Osteocyte (in vitro differentiated cells): ENCODE measurements at regions not wholly inside any gene's neighbourhood (a gene's known extent, or its start where the extent isn't known, plus 50 kb on each side); places are given as distances from the start of the nearest gene placed in this dataset.
A peak's percentile ranks its signal among the peaks of the same experiment; 100 is the strongest.

Source experiments
- DNase-seq: peaks from one replicate; pipeline ENCODE4 v3.0.0; 2021; ENCODE audit warnings: mixed read lengths; ENCODE audit not compliant: unreplicated experiment; ENCODE audit errors: extremely low spot score
- H3K27ac Mint-ChIP-seq: one replicate; pipeline ENCODE4 v1.8.0; 2021; ENCODE audit warnings: mild to moderate bottlenecking, mixed read lengths; ENCODE audit not compliant: unreplicated experiment
- H3K27me3 Mint-ChIP-seq: one replicate; pipeline ENCODE4 v1.8.0; 2021; ENCODE audit warnings: mixed read lengths; ENCODE audit not compliant: unreplicated experiment
- H3K36me3 Mint-ChIP-seq: one replicate; pipeline ENCODE4 v1.8.0; 2021; ENCODE audit warnings: mixed read lengths; ENCODE audit not compliant: unreplicated experiment
- H3K4me1 Mint-ChIP-seq: one replicate; pipeline ENCODE4 v1.8.0; 2021; ENCODE audit warnings: mixed read lengths; ENCODE audit not compliant: unreplicated experiment
- H3K4me3 Mint-ChIP-seq: one replicate; pipeline ENCODE4 v1.8.0; 2021; ENCODE audit warnings: mild to moderate bottlenecking, moderate library complexity, mixed read lengths; ENCODE audit not compliant: unreplicated experiment
- H3K9me3 Mint-ChIP-seq: one replicate; pipeline ENCODE4 v1.8.0; 2021; ENCODE audit warnings: mixed read lengths; ENCODE audit not compliant: unreplicated experiment
- TF ChIP-seq, protein P1 (sequence below): fragments of 200-600 bp; sonication (generic); IDR thresholded peaks from 2 replicates; pipeline ENCODE4 v1.5.0; 2021; ENCODE audit warnings: antibody characterized with exemption, mild to moderate bottlenecking, moderate library complexity

DNA sequence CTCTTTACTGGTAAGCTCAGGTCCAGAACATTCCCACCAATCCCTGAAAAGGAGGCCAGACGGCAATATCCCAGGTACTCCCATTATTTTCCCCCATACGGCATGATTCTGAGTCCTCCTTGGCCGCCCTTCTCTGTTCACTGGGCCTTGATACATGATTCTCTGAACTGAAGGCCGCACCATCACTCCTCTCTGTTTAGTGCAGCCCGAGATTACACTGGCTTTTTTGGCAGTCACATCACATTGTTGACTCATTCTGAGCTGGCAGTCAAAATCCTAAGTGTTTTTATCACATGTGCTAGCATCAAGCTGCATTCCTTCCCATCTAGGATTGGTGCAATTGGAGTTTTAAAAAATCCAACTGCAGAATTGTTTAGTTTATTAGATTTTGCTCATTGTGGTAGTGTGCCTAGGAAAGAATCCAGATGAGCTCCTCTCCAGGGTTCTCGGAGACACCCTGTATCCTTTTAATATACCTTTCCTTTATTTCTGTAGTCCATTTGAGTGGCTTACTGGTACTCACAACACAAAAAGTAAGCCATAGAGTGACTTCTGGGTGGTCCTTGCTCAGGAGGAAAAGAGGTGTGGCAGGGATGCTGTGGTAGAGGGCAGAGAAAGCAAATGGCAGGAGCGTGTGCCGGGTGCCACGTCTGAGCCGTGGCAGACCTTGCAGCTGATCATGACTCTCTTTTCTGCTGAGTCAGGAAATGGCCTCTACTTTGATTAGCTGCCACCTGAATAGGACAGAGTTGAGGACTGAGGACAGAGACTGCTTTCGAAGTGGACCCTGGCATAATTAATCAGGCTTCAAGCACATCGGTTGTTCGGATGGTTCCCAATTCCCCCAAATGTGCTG is 121.1 kb upstream of the IL12B start:
- peaks cover 8% of the 10 kb centered on the region for H3K4me1 Mint-ChIP-seq
- DNase-seq, result no peak
- TF ChIP-seq, protein P1, sequence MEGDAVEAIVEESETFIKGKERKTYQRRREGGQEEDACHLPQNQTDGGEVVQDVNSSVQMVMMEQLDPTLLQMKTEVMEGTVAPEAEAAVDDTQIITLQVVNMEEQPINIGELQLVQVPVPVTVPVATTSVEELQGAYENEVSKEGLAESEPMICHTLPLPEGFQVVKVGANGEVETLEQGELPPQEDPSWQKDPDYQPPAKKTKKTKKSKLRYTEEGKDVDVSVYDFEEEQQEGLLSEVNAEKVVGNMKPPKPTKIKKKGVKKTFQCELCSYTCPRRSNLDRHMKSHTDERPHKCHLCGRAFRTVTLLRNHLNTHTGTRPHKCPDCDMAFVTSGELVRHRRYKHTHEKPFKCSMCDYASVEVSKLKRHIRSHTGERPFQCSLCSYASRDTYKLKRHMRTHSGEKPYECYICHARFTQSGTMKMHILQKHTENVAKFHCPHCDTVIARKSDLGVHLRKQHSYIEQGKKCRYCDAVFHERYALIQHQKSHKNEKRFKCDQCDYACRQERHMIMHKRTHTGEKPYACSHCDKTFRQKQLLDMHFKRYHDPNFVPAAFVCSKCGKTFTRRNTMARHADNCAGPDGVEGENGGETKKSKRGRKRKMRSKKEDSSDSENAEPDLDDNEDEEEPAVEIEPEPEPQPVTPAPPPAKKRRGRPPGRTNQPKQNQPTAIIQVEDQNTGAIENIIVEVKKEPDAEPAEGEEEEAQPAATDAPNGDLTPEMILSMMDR, result no peak
- no peak overlapping the region for H3K4me3 Mint-ChIP-seq
- H3K36me3 Mint-ChIP-seq, result no peaks in the 10 kb centered on the region
- no peaks in the 10 kb centered on the region for H3K9me3 Mint-ChIP-seq
- no peak overlapping the region for H3K27ac Mint-ChIP-seq
- H3K27me3 Mint-ChIP-seq, result peaks cover 23% of the 10 kb centered on the region

GRCh38 chr5:159452480-159453167 is 122.3 kb upstream of the IL12B start:
- H3K27ac Mint-ChIP-seq, result no peak overlapping the region

DNA sequence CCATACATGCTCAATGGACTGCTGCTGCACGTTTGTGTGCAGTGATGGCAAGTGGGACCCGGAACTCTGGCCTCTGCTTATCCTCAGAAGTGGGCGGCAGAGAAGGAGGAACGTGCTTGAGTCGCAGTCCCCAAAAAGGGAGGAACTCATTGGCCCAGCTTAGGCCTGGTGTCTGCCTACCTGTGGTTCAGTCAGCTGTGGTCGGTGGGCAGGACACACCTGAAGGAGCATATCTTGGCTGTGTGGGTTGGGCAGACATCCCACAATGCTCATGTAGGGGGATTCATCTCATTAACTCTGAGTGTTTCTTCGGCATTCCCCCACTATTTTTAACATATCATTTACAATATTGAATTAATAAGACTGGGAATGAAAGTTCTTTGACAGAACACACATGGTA is 122.9 kb upstream of the IL12B start:
- no peak overlapping the region for H3K4me3 Mint-ChIP-seq
- H3K36me3 Mint-ChIP-seq, result no peaks in the 10 kb centered on the region
- no peak overlapping the region for H3K27ac Mint-ChIP-seq
- no peaks in the 10 kb centered on the region for H3K9me3 Mint-ChIP-seq
- no peak for DNase-seq
- H3K4me1 Mint-ChIP-seq, result peaks cover 8% of the 10 kb centered on the region
- peaks cover 31% of the 10 kb centered on the region for H3K27me3 Mint-ChIP-seq
- TF ChIP-seq, protein P1, result no peak

More at GRCh38 chr5:159452480-159453167, 122.3 kb upstream of the IL12B start:
- Mint-ChIP-seq H3K4me3 (no peak overlapping the region), H3K4me1 (peaks cover 8% of the 10 kb centered on the region), H3K9me3 (no peaks in the 10 kb centered on the region), H3K27me3 (peaks cover 31% of the 10 kb centered on the region), H3K36me3 (no peaks in the 10 kb centered on the region)
- TF ChIP-seq, protein P1, result no peak
- no peak for DNase-seq

DNA sequence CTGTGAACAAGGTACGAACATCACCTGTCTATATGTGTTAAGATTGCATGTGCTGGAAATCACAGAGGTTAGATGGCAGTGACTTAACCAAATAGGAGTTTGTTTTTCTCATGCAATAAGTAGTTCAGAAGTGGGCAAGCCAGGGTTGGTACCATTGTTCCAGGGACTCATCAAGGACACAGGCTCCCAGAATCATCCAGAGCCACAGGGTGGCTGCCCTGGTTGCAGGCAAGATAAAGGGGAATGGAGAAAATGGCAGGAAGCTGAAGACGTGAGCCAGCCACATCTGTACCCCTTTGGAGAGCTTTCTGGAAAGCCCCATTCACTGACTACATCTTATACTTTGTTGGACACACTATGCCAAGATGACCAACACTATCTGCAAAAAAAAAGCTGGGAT is 126.0 kb upstream of the IL12B start:
- Mint-ChIP-seq H3K4me1 (peaks cover 18% of the 10 kb centered on the region), H3K27me3 (peaks cover 31% of the 10 kb centered on the region), H3K27ac (no peak overlapping the region)

More for the DNA sequence above, 126.0 kb upstream of the IL12B start:
- peak; percentile 15 for DNase-seq
- TF ChIP-seq, protein P1, result no peak
- Mint-ChIP-seq H3K36me3 (no peaks in the 10 kb centered on the region), H3K4me3 (no peak overlapping the region), H3K9me3 (no peaks in the 10 kb centered on the region)
